Fibroblast of mammary gland (primary cell): ENCODE measurements at regions not wholly inside any gene's neighbourhood (a gene's known extent, or its start where the extent isn't known, plus 50 kb on each side); places are given as distances from the start of the nearest gene placed in this dataset.
"Not testable (repeated sequence)": the region's sequence is repeated elsewhere in the genome, so short reads cannot be mapped to it uniquely, and the experiment has no call there.

Experiments
- DNase-seq: peaks from one replicate; pipeline ENCODE4 v3.0.0-alpha.2; 2010; ENCODE audit warnings: low read depth
- H3K4me3 ChIP-seq: 2 replicates; pipeline ENCODE4 v1.5.1; 2011; ENCODE audit warnings: low read depth, mild to moderate bottlenecking, low read length, moderate library complexity; ENCODE audit not compliant: control insufficient read depth
- CTCF ChIP-seq: conservative IDR thresholded peaks from 2 replicates; pipeline ENCODE4 v1.5.1; 2011; ENCODE audit warnings: low read depth, low read length, inconsistent platforms; ENCODE audit not compliant: control insufficient read depth, insufficient read depth

DNA sequence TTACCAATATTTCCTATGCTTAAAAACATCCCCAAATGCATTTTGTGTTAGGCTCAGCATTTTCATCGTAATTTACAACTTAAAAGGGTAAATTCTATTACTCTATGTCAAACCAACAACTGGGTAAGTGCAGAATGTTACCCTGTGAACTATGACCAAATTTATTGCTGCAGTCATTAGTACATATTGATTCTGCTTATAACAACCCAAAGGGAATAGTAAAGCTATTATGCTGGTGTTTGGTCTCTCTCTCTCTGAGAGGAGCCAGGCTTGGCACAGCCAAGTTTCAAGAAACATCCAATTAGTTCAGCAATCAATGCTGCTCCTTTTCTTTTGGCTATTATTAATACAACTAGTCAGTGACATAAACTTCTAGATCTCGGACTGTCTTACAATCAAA lies 747.7 kb downstream of the CENPC start:
- no peak for TF ChIP-seq CTCF
- no peak overlapping the region for H3K4me3 ChIP-seq
- no peak for DNase-seq

- DNase-seq, result no peak
- H3K4me3 ChIP-seq, result no peak overlapping the region
- no peak for TF ChIP-seq CTCF
Observed at GRCh38 chr4:66795724-66796123, 749.6 kb downstream of the CENPC start.

DNA sequence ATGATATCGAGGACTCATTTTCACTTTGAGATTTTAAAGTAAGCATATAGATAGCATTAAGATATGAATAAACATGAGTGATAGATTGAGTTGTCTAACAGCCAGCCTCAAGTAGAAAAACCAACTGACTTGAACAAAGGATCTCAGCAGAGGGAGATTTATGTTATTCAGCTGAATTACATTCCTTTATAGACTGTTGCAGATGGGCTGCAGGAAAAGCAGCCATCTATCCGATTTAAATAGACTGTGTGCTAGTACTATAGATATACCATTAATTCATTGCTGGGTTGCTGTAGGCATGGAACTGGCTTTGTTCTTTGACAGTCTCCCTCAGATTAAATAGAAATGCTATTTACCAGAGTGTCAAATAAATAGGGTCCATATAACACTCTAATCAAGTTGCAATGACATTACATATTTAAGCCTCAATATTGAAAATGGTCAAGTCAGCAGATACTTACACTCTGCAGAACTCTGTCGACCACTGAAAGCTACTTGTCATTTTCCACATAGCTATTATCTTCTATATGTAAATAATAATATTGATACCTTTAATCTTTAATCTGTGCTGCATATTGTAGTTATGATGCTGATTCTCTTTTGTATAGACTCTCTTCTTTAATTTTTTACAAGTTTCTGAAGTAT lies 750.8 kb downstream of the CENPC start:
- TF ChIP-seq CTCF, result no peak
- DNase-seq, result no peak
- H3K4me3 ChIP-seq, result no peak overlapping the region

- H3K4me3 ChIP-seq, result no peak overlapping the region
- TF ChIP-seq CTCF, result no peak
- DNase-seq, result no peak
Observed at GRCh38 chr4:66791686-66792085, 753.6 kb downstream of the CENPC start.

- no peak overlapping the region for H3K4me3 ChIP-seq
- DNase-seq, result no peak
- no peak for TF ChIP-seq CTCF
Observed at GRCh38 chr4:66785479-66785878, 759.8 kb downstream of the CENPC start.

DNA sequence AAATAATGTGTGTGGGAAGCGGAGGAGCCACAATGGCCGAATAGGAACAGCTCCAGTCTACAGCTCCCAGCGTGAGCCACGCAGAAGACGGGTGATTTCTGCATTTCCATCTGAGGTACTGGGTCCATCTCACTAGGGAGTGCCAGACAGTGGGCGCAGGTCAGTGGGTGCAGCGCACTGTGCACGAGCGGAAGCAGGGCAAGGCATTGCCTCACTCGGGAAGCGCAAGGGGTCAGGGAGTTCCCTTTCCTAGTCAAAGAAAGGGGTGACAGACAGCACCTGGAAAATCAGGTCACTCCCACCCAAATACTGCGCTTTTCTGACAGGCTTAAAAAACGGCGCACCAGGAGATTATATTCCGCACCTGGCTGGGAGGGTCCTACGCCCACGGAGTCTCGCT lies 762.6 kb downstream of the CENPC start:
- DNase-seq, H3K4me3 ChIP-seq: not testable (repeated sequence)

DNA sequence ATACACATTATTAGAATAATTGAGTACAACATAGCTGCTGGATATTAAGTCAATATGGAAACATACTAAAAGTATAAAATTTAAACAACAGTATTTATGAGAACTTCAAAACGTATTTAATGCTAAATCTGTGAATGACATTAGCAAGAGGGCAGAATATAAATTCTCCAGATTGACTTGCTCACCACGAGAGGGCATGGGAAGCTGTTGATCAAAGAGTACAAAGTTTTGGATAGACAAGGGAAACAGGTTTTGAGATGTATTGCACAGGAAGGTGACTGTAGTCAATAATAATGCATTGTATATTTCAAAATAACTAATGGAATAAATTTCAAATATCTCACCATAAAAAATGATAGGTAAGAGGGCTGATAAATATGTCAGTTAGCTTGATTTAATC lies 768.2 kb downstream of the CENPC start:
- no peak for DNase-seq
- TF ChIP-seq CTCF, result no peak
- H3K4me3 ChIP-seq, result no peak overlapping the region
